ENCODE measurements at regions not wholly inside any gene's neighbourhood (a gene's known extent, or its start where the extent isn't known, plus 50 kb on each side); places are given as distances from the start of the nearest gene placed in this dataset.

GRCh38 chr2:175574069-175574468 lies 392.6 kb upstream of the ATP5MC3 start:
- intact Hi-C loops (cut with micrococcal nuclease) = no loop called here

DNA sequence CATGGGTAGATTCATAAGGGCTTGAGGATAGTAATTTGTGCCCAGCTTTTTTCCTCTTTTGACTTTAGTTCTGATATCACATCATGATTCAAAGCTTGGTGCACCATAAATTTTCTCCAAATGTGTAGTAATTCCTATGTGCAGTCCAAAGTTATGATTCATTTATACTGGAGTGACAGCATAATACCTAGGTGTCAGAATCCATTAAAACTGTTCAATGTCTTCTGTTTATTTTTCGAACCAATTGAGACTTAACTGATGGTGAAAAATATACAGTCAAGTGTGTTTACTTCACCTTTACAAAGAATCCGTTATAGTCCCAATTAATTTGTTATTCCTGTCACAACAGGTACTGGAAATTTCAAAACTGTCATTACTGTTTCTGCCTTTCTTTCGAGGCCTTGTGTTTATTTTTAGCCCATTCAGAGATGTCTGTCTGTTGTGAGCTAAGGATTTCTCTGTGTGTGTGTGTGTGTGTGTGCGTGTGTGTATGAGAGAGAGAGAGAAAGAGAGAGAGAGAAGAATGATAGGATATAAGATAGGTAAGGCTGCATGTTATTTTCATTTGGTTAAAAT lies 389.7 kb upstream of the ATP5MC3 start:
- intact Hi-C loops (cut with micrococcal nuclease) = no loop called here

DNA sequence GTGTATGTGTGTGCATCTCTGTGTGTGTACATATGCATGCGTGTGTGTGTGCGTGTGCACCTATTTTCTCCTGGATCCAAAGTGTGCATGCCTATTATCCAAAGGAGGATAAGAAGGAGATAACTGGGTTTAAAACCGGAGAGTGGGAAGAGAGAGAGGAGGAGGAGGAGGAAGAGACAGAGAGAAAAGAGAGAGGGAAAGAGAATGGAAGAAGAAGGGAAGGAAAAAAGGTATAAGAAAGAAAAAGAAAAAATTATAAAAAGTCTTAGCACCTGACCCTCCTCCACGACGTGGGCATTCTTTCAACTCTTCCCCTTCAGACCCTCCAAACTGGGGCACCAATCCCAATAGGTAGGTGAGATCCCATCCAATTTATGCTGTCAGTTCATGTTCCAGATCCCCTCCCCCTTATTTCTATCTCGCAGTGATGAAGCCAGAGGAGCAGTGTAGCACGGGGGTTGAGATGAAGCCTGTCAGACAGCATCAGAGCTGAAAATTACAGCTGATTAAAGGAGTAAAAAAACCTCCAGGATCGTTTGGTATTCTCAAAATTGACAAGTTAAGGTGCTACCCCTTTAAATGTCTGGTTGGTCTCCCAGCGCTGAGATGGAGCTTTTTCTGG lies 386.7 kb upstream of the ATP5MC3 start:
- intact Hi-C loops (cut with micrococcal nuclease) = no loop called here

- intact Hi-C loops (cut with micrococcal nuclease) = no loop called here
These were observed 386.0 kb upstream of the ATP5MC3 start for GRCh38 chr2:175567435-175568061.

DNA sequence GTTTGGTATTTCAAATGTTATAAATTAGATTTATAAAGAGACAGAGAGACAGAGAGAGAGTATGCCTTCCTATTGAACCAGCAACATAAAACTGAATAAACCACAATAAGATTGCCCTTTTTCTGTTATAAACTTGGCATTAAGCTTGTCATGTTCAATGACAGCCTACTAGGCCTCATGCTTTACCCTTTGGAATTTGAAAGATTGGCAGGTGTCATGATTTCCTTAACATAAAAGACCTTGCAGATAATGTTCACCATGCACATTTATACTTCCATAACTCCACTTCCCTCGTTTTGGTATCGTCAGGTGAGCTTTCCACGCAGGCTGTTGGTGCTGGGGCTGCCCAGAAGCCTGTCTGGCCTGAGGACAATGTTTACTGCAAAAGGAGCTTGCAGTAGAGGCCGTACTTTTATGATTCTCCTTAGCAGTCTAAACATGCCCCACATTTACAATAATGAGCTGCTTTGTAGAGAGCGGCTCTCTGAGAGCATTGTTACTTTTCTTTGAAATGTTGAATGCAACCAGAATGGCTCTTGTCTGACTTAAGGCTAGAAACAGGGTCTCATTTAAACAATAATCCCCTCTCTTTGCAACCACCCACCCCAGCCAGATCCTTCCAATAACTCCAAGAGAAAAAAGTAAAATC lies 379.1 kb upstream of the ATP5MC3 start:
- intact Hi-C loops (cut with micrococcal nuclease) = no loop called here

DNA sequence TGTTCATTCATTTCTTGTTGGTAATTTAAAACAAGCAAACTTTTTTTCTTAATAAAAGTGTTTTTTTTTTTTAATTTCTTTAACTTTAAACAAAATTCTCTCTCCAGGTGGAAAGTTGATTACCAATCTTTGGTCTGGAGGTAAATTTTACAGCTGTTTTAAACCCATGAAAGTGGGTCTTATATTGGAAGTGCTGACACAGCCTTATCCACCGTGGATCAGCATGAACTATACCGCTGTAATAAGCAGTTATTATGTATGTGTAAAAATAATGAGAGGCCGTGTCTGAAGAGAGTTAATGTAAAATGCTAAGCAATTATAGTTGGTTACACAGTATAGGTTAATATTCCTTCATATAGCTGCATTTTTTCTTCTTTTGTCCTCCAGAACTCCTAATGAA lies 378.1 kb upstream of the ATP5MC3 start:
- intact Hi-C loops (cut with micrococcal nuclease) = no loop called here

- intact Hi-C loops (cut with micrococcal nuclease) = no loop called here
These were observed 376.4 kb upstream of the ATP5MC3 start for GRCh38 chr2:175557810-175558377.

DNA sequence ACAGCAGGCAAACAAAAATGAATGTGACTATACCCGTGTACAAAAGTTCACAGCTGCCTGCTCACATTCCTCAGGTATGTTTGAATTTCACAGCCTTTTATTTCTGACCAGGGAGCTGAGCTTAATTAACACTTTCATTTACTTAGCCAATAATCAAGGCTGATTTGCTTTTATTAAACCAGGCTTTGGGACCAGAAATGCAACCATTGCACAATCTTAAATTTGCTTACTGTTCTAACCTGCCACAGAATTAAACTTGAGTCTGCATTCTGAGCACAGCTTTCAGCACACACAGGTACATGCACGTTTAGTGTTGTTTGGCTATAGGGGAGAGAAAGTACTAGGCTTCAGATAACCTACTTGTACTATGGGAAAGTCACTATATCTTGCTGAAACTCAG lies 372.4 kb upstream of the ATP5MC3 start:
- intact Hi-C loops (cut with micrococcal nuclease) = no loop called here

DNA sequence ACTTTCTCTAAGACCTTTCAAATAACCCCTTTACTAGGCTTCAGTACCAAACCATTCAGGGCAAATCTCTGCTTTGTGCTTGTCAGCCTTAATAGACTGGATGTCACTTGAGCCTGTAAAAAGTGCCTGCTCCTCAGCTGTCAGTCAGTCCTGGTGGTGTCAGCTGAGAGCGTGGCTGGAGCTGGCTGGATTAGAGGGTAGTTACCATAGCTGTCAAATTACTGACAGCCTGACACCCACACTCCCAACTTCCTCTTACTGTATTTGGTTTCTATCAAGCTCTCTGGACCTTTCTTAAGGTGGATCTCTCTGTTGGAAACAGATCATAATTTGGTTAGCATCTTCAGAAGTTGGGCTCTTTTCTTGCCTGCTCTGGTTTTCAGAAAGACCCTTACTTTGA lies 371.4 kb upstream of the ATP5MC3 start:
- intact Hi-C loops (cut with micrococcal nuclease) = no loop called here

GRCh38 chr2:175540421-175540820 lies 358.9 kb upstream of the ATP5MC3 start:
- intact Hi-C loops (cut with micrococcal nuclease) = no loop called here

- intact Hi-C loops (cut with micrococcal nuclease) = no loop called here
These were observed 357.6 kb upstream of the ATP5MC3 start for GRCh38 chr2:175539122-175539521.

DNA sequence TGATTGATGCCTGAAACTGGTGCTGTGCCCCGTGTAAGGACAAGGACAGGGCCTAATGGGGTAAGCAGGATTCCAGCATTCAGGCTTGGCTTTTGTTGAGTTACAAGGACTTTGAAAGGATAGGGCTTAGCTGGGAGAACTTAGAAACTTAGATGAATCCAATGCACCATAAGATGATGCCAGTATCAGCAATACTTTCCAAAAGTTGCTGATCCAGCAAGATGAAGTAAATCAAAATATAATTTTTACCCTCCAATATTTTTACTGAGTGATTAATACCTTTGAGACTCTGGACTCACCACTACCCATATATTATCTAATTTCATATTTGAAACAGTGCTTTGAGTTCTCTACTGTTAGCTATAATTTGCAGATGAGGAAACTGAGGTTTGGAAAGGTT lies 354.5 kb upstream of the ATP5MC3 start:
- intact Hi-C loops (cut with micrococcal nuclease) = no loop called here

DNA sequence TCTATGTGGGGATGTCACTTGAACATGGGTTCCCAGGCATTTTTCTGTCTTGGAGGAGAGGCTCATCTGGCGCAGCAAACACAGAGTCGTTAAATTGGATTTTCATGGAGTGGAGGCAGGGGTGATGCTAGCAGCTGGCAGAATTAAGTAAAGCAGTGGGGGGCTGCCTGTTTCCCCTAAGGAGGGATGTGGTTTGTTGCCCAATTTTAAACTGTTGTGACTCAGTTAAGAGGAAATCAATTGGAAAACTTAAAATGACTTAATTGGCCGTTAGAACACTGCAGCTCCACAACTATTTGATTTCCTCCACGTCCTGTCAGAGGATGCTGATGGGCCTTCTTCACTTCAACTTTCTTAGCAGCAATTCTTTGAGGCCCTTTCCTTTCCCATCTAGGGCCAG lies 354.1 kb upstream of the ATP5MC3 start:
- intact Hi-C loops (cut with micrococcal nuclease) = no loop called here

- intact Hi-C loops (cut with micrococcal nuclease) = no loop called here
These were observed 344.5 kb upstream of the ATP5MC3 start for GRCh38 chr2:175525975-175526374.

- intact Hi-C loops (cut with micrococcal nuclease) = no loop called here
These were observed 341.5 kb upstream of the ATP5MC3 start for GRCh38 chr2:175523001-175523400.

- intact Hi-C loops (cut with micrococcal nuclease) = no loop called here
These were observed 336.7 kb upstream of the ATP5MC3 start for GRCh38 chr2:175518206-175518605.

- intact Hi-C loops (cut with micrococcal nuclease) = no loop called here
These were observed 335.0 kb upstream of the ATP5MC3 start for GRCh38 chr2:175516555-175516954.

- intact Hi-C loops (cut with micrococcal nuclease) = no loop called here
These were observed 318.7 kb upstream of the ATP5MC3 start for GRCh38 chr2:175500255-175500654.

- intact Hi-C loops (cut with micrococcal nuclease) = no loop called here
These were observed 308.9 kb upstream of the ATP5MC3 start for GRCh38 chr2:175490360-175490791.

DNA sequence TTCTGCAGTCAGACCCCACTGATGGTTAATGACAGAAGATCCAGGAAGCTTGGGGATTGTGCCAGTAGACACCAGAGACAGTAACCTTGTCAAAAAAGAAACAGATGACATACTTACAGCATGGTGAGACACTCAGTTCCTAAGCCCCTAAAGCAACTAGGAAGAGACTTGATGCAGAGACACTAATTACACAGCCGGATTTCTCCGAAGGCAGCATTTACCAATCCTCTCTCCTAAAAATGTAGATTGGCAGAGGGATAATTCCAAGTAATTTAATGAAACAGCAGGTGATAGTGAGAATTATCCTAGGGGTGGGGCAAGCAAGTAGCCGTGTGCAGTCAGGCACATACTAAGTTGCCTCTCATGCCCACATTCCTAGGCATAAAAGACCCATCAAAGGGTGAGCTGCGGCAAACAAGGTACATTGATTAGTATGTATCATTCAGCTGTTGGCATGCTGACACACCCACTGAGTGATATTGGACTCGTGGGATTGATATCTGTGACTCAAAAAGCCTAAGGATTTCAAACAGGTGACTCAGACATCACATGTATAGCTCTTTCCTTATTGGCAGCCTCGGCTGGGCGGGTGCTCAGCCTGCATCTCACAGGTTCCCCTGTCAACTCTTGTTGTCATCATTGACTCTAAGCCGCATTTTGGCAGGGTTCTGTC lies 296.7 kb upstream of the ATP5MC3 start:
- intact Hi-C loops (cut with micrococcal nuclease) = no loop called here

DNA sequence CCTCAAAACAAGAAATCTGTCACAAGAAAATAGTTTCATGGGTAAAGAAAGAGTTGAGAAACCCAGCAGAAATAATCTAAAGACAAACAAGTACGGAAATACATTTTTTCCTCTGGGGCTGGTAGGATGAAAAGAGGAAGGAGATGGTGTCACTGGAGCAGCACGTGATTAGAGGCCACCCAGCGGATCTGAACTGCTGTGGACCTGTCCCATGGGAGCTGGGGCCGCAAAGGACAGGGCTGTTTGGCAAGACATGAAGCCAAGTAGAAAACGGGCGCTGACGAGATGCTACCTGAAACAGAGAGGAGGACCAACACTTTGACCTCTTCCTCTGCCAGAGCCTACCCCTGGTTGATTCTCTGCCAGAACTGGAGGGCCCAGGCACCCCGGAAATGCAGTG lies 295.4 kb upstream of the ATP5MC3 start:
- intact Hi-C loops (cut with micrococcal nuclease) = no loop called here

- intact Hi-C loops (cut with micrococcal nuclease) = no loop called here
These were observed 294.9 kb upstream of the ATP5MC3 start for GRCh38 chr2:175476374-175476773.

Data from T-helper 1 cell treated with Interleukin-12 subunit alpha and Interleukin-12 subunit beta and Interleukin-4 antibody, amounts not matched to agents 30 ng/mL and 1 ng/mL, for 36 hours (primary cell).